ENCODE measurements at regions not wholly inside any gene's neighbourhood (a gene's known extent, or its start where the extent isn't known, plus 50 kb on each side); places are given as distances from the start of the nearest gene placed in this dataset.

- no TSS peak for BruUV-seq (replicated peaks)
- intact Hi-C loops (cut with micrococcal nuclease): no loop called here
- Histone ChIP-seq H3K36me3 (ENCODE audit: control insufficient read depth, insufficient read depth, low read length) (no peaks in the 10 kb centered on the region), H3K9me1 (ENCODE audit: control insufficient read depth, insufficient read depth, low read length) (no peaks in the 10 kb centered on the region), H2AFZ (ENCODE audit: low read depth, low read length) (no peak overlapping the region), H3K79me2 (ENCODE audit: control insufficient read depth, insufficient read depth, low read length) (no peaks in the 10 kb centered on the region), H3K4me3 (no peak overlapping the region), H3K9me3 (replicated peaks; ENCODE audit: control insufficient read depth, insufficient read depth, low read depth, low read length) (no peaks in the 10 kb centered on the region), H3K27ac (ENCODE audit: extremely low read depth, low read depth, low read length) (no peak overlapping the region), H4K20me1 (replicated peaks; ENCODE audit: control insufficient read depth, insufficient read depth, low read length) (no peaks in the 10 kb centered on the region), H3K4me2 (ENCODE audit: insufficient read depth, low read length) (no peak overlapping the region), H3K9ac (ENCODE audit: insufficient read depth in 1 of 2, low read depth in 2 of 2, low read length in 2 of 2) (no peak overlapping the region), H3K27me3 (ENCODE audit: control insufficient read depth in 2 of 2, insufficient read depth in 2 of 2, low read length in 2 of 2) (no peaks in the 10 kb centered on the region), H3K4me1 (replicated peaks in 1 of 2; ENCODE audit: control insufficient read depth in 2 of 2, insufficient read depth in 2 of 2, low read length in 2 of 2) (no peaks in the 10 kb centered on the region)
- CTCF ChIA-PET (ENCODE audit: low intra/inter-chr PET ratio): no interaction called here
- no peak for TF ChIP-seq PHF8 (IDR thresholded peaks at IDR 0.05; ENCODE audit: borderline replicate concordance, low read length)
- no peak for FAIRE-seq
- WGBS (ENCODE audit: insufficient coverage, low coverage, missing lambda C conversion rate): 1% methylated on average over 9 of the region's 9 CpGs
- in situ Hi-C loops (cut with MboI): no loop called here
- no peak for ATAC-seq
- DNase-seq (ENCODE audit: extremely low read depth in 1 of 4, low spot score in 3 of 4): no peak
- POLR2A ChIA-PET: no interaction called here
Observed at GRCh38 chr13:52975161-52975560, 53.5 kb upstream of the OLFM4 start.

- H3K4me3 ChIP-seq: no peak overlapping the region
- ATAC-seq (no peak), DNase-seq (ENCODE audit: extremely low read depth in 1 of 4, low spot score in 3 of 4) (no peak), FAIRE-seq (no peak)
- no peak overlapping the region for H3K4me2 ChIP-seq (ENCODE audit: insufficient read depth, low read length)
- in situ Hi-C loops (cut with MboI): loop anchor here (25.0 kb wide), 1 partner anchor 362 kb away; no protein-coding TSS in a partner anchor
- H3K9me3 ChIP-seq (replicated peaks; ENCODE audit: control insufficient read depth, insufficient read depth, low read depth, low read length): no peaks in the 10 kb centered on the region
- WGBS (ENCODE audit: insufficient coverage, low coverage, missing lambda C conversion rate): 0% methylated on average over 1 of the region's 4 CpGs
- H3K9ac ChIP-seq (ENCODE audit: insufficient read depth in 1 of 2, low read depth in 2 of 2, low read length in 2 of 2): no peak overlapping the region
- intact Hi-C loops (cut with micrococcal nuclease): no loop called here
- no peak overlapping the region for H2AFZ ChIP-seq (ENCODE audit: low read depth, low read length)
- CTCF ChIA-PET (ENCODE audit: low intra/inter-chr PET ratio): no interaction called here
- no peaks in the 10 kb centered on the region for H3K27me3 ChIP-seq (ENCODE audit: control insufficient read depth in 2 of 2, insufficient read depth in 2 of 2, low read length in 2 of 2)
- no TSS peak for BruUV-seq (replicated peaks)
- no peaks in the 10 kb centered on the region for H3K36me3 ChIP-seq (ENCODE audit: control insufficient read depth, insufficient read depth, low read length)
- no peak overlapping the region for H3K27ac ChIP-seq (ENCODE audit: extremely low read depth, low read depth, low read length)
- POLR2A ChIA-PET: no interaction called here
- H3K4me1 ChIP-seq (replicated peaks in 1 of 2; ENCODE audit: control insufficient read depth in 2 of 2, insufficient read depth in 2 of 2, low read length in 2 of 2): no peaks in the 10 kb centered on the region
- no peaks in the 10 kb centered on the region for H3K9me1 ChIP-seq (ENCODE audit: control insufficient read depth, insufficient read depth, low read length)
- no peaks in the 10 kb centered on the region for H3K79me2 ChIP-seq (ENCODE audit: control insufficient read depth, insufficient read depth, low read length)
- no peaks in the 10 kb centered on the region for H4K20me1 ChIP-seq (replicated peaks; ENCODE audit: control insufficient read depth, insufficient read depth, low read length)
- TF ChIP-seq ZNF280B (CRISPR knock-in tag; IDR thresholded peaks at IDR 0.05) (no peak), DPF2 (IDR thresholded peaks at IDR 0.05) (no peak), HDAC6 (IDR thresholded peaks at IDR 0.05; ENCODE audit: low read depth, low read length) (no peak), ZNF449 (CRISPR knock-in tag; IDR thresholded peaks at IDR 0.05) (no peak), MEF2D (tag; conservative IDR thresholded peaks at IDR 0.05; ENCODE audit: low read depth) (no peak), ARID3A (IDR thresholded peaks at IDR 0.05; ENCODE audit: borderline replicate concordance, low read depth, low read length) (no peak), NCOA1 (IDR thresholded peaks at IDR 0.05; ENCODE audit: low read depth) (no peak), ZNF740 (CRISPR knock-in tag; IDR thresholded peaks at IDR 0.05) (no peak), ZNF740 (tag; IDR thresholded peaks at IDR 0.05) (no peak)
Observed at GRCh38 chr13:52974711-52975110, 53.9 kb upstream of the OLFM4 start.
